NT2/D1 (cell line): ENCODE measurements at regions not wholly inside any gene's neighbourhood (a gene's known extent, or its start where the extent isn't known, plus 50 kb on each side); places are given as distances from the start of the nearest gene placed in this dataset.

Source experiments
- YY1 ChIP-seq: IDR thresholded peaks from 2 replicates; pipeline ENCODE4 v1.6.1; 2011; ENCODE audit not compliant: insufficient read length, insufficient read depth
- ZNF274 ChIP-seq: IDR thresholded peaks from 2 replicates; pipeline ENCODE4 v1.6.1; 2011; ENCODE audit warnings: mild to moderate bottlenecking, low read depth, low read length

DNA sequence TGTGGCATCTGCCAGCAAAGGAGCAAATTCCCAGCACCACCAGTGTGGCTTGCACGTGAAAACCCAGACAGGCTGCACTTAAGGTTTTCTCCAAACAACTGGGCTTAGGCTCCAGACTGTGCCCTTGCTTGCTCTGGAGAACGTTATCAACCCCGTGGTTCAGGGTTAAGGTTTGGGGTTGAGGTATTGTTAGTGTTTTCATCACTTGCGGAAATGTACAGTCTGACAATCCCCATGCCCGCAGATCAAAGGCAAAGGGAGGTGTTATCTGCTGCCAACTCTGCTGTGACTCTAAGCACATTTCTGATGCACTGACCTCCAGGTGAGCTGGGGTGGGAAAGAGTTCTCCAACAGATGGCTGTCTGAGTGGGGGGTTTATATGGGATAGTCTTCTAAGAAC lies 253.5 kb upstream of the NT5C1B start:
- TF ChIP-seq YY1 (no peak), ZNF274 (no peak)
